Stimulated activated naive CD8-positive, alpha-beta T cell treated with anti-CD3 and anti-CD28 coated beads, Interleukin-15, Interleukin-2, amounts not matched to agents 100 U/mL and 50 U/mL, for 24 hours (primary cell): ENCODE measurements at regions not wholly inside any gene's neighbourhood (a gene's known extent, or its start where the extent isn't known, plus 50 kb on each side); places are given as distances from the start of the nearest gene placed in this dataset.

Source experiments
- ATAC-seq: fragments of 150-1000 bp; cut with Tn5 transposase; one replicate; pipeline ENCODE4 v1.10.0; 2021
- DNase-seq: peaks from one replicate; pipeline ENCODE4 v3.0.0; 2021

GRCh38 chr7:12074889-12075288 is 136.2 kb upstream of the TMEM106B start:
- ATAC-seq (no peak), DNase-seq (no peak)

- ATAC-seq: no peak
- no peak for DNase-seq
These were observed 131.1 kb upstream of the TMEM106B start for GRCh38 chr7:12080006-12080405.

- ATAC-seq: no peak
- DNase-seq: no peak
These were observed 125.6 kb upstream of the TMEM106B start for GRCh38 chr7:12085516-12085915.

DNA sequence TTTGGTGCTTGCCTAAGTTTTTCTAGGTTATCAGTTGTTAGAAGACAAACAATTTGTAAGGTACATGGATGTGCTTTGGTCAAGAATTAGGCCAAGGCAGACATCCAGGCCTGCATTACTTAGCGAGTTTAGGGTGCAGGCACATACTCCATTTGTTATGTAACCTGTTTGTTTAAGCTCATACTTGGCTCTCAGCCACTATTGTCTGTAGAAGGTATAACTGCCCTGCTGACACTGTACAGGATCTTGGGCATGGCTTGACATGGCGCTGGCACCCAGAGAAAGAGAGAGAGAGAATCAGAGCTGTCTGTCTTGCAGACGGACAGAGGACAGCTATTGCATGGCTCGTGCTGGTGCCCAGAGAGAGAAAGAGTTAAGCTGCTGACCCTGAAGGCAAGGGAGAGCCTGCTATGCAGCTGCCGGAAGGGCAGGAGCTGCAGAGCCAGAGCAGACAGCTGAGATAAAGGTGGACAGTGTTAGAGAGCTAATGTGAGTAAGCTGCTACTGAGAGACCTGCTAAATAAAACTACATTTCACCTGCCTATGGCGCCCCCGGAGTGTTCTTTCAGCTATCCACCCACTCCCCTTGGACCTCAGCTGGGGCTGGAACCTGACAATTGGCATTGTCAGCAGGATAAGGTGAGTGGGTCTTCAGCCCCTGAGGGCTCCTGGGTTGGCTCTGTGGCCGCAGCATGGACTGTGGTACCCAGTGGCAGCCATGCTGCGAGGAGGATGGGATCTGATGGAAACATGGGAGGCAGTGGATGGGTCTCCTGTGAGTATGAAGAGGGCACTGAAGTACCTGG is 120.9 kb upstream of the TMEM106B start:
- no peak for ATAC-seq

GRCh38 chr7:12090757-12091221 is 120.3 kb upstream of the TMEM106B start:
- no peak for ATAC-seq
- no peak for DNase-seq

More for the DNA sequence above, 120.9 kb upstream of the TMEM106B start:
- DNase-seq: no peak

GRCh38 chr7:12091231-12091630 is 119.9 kb upstream of the TMEM106B start:
- DNase-seq (no peak), ATAC-seq (no peak)

- no peak for ATAC-seq
- DNase-seq: no peak
These were observed 118.5 kb upstream of the TMEM106B start for GRCh38 chr7:12092499-12093130.

DNA sequence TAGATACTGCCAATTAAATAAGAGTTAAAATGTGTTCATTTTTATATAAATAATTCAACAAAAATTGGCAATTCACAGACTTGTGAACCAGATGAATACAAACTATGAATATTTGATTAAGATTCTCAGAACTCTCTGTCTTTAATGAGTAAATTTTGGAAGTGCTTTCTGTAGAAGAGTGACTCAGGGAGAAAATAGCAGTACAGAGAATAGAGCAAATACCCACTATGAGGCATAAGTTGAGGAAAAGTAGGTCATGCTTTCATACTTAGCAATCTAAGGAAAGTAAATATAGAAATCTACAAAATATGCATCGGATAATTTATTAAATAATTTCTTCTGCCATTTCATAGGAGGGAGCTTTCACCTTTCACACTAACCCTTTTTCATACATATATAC is 117.7 kb upstream of the TMEM106B start:
- no peak for ATAC-seq
- no peak for DNase-seq

- ATAC-seq: no peak
- DNase-seq: no peak
These were observed 116.7 kb upstream of the TMEM106B start for GRCh38 chr7:12094365-12094921.

DNA sequence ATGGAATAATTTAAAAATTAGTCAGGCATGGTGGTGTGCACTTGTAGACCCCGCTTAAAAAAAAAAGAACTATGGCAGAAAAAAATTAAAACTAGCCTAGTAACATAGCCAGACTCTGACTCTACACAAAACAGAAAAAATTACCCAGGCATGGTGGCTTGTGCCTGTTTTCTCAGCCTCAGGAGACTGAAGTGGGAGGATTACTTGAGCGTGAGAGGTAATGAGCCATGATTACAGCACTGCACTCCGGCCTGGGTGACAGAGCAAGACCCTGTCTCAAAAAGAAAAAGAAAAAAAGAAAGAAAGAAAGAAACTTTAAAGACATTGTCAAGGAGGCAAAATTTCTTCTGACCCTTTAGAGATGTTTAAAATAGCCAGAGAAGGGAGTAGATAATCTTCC is 109.0 kb upstream of the TMEM106B start:
- ATAC-seq (no peak), DNase-seq (no peak)

DNA sequence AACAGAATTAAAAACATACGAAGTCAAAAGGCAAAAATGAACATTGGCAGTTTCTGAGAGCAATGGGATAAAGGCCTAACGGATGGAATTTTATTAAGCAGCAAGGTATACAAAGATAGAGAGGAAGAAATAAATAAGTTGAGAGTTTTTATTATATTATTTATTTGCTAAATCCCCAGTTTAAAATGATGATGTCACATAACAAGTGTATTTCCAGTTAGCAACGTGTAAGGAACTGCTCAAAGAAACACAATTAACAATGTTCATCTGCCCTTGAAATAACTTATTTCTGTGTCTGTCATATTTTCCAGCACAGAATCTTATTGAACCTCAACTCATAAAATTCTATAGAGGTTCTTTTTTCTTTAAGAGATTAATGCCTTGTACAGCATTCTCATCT is 108.6 kb upstream of the TMEM106B start:
- DNase-seq: no peak
- ATAC-seq: no peak

- DNase-seq: no peak
- ATAC-seq: no peak
These were observed 107.1 kb upstream of the TMEM106B start for GRCh38 chr7:12103948-12104347.

GRCh38 chr7:12107381-12107780 is 103.7 kb upstream of the TMEM106B start:
- no peak for ATAC-seq
- DNase-seq: no peak

GRCh38 chr7:12107841-12108254 is 103.2 kb upstream of the TMEM106B start:
- no peak for DNase-seq
- no peak for ATAC-seq

DNA sequence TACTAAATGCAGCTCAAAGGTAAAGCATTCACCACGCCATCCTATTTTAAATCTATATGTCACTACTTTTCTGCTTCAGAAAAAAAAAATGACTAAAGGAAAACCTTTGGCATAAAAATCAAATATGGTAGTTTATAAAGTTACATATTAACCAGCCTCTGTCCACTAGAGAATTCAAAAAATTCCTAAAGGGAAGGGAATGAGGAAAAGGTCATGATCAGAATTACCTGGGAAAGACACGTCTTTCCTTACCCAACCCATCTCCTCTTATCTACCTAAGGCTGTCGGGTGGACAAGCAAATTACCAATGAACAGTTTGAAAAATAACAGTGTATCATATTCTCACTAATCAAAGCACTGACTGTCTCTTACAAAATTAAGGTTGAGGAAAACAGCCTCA is 100.7 kb upstream of the TMEM106B start:
- ATAC-seq: no peak
- DNase-seq: no peak

- DNase-seq (peak; percentile 16), ATAC-seq (peak; percentile 76)
These were observed 99.4 kb upstream of the TMEM106B start for GRCh38 chr7:12111422-12112405.

DNA sequence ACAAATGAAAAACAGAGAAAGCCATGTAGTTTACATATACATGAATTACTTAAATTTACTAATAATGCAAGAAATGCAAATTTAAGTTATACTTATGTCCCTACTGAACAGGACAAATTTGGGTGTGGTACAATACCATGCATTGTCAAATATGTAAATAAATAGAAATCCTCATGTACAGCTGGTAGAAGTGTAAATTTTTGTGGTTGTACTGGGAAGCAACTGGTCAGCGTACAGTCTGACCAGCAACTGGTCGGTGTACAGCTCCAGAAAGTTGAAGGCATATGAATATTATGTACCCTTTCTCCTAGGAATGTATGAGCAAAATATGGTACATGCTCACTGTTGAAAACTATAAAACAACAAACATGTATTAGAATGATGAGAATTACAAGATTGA is 93.9 kb upstream of the TMEM106B start:
- DNase-seq (no peak), ATAC-seq (no peak)

DNA sequence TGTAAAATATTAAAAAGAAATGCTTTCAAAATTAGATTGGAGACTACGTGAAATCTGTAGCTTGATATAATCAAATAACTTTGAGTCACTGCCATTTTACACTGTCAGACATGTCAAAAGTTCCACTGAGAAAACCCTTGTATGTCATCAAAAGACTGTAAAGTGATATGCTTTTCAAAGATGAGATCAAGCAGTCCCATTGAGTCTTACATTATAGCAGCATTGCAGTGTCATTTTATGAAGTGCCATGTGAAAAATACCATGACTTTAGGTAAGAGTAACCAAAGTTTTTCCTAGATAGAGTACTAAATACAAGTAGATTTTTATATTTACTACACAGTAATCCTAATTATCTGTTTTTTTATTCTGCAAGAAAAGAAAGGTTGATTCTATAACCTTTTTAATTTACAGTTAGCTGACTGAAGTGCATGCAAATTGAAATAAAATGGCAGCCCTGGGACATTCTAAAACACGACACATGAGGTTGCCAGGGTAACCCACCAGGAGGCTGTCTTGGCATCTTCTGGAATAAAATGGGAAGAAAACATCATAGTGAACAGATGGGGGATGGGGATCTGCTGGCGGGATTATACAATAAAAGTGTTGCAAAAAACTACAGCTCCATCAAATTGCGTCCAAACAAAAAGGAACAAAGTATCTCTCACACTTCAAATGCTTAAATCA is 91.3 kb upstream of the TMEM106B start:
- ATAC-seq: no peak
- no peak for DNase-seq

DNA sequence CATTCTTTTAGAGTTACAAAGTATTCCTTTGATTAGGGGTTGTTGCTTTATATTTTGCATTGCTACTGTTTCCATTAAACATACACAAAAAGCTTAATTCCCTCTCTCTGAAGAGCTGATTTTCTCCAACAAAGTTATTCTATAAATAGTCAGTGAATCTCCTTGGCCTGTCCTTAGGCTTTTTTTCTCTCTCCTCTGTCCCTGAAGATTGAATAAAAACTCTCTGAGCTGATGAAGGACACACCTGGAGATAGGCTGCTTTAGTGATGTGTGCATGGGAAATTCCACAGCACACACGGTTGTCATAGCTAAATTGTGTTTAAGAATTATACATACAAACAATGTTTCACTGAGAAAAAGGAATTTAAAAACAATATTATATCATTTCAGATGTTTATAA is 90.5 kb upstream of the TMEM106B start:
- DNase-seq: no peak
- no peak for ATAC-seq

- ATAC-seq: no peak
These were observed 87.9 kb upstream of the TMEM106B start for GRCh38 chr7:12123172-12123571.

DNA sequence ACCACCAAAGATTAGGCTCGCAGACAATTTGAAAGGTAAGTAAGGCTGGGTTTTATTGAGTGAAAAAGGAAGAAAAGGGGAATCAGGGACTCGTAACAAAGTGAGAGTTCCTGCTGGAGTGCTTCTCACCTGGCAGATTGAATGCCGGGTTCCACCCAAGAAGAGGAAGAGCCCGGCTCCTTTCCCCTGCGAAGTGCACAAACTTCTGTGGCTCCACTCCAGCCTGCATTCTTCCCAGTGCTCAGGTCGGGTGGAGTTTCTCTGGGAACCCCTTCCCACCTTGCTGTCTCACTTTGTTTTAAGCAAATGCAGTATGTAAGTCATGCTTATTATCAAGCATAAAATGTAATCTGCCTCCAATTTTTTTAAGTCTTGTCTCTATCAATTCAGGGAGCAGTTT is 87.1 kb upstream of the TMEM106B start:
- no peak for ATAC-seq
- no peak for DNase-seq

More at GRCh38 chr7:12123172-12123571, 87.9 kb upstream of the TMEM106B start:
- DNase-seq: no peak

DNA sequence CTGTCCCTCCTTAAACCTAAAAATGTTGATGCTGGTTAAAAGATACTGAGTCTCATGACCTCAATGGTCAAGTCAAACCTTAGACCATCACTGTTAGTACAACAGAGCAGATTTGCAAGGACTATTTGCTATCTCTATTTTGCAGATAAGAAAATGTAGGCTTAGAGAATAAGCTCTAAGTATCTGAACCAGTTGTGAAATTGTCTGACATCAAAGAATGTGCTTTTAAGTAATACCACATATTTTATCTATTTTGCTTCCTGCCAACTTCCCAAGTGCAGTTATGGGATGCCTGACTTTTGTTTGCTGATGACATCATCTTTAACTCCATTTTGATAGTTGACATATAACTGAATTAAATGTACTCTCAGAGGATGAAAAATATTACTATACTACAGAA is 83.6 kb upstream of the TMEM106B start:
- DNase-seq (no peak), ATAC-seq (no peak)
